Vagina (tissue), 2 donors: ENCODE measurements at regions not wholly inside any gene's neighbourhood (a gene's known extent, or its start where the extent isn't known, plus 50 kb on each side); places are given as distances from the start of the nearest gene placed in this dataset.

Source experiments
- CTCF ChIP-seq, 3 experiments: fragments of 450-650 bp in 2 of 3; fragments of 200-600 bp in 1 of 3; sonication (generic) in 1 of 3; IDR thresholded peaks; one replicate each; pipeline ENCODE4 v1.5.1; 2017 to 2019; ENCODE audit warnings: antibody characterized with exemption in 3 of 3, mild to moderate bottlenecking in 2 of 3, moderate library complexity in 2 of 3
- POLR2A ChIP-seq, 2 donors: fragments of 450-650 bp; IDR thresholded peaks; one replicate each; pipeline ENCODE4 v1.6.1; 2017; ENCODE audit warnings: antibody characterized with exemption in 2 of 2, mild to moderate bottlenecking in 2 of 2, moderate library complexity in 2 of 2
- POLR2AphosphoS5 ChIP-seq, 2 donors: sonication (generic); formaldehyde crosslinking; IDR thresholded peaks; one replicate each; pipeline ENCODE4 v1.9.0; 2017; ENCODE audit warnings: antibody characterized with exemption in 2 of 2, mild to moderate bottlenecking in 2 of 2, low read depth in 1 of 2; ENCODE audit not compliant: insufficient read depth in 1 of 2

- TF ChIP-seq POLR2AphosphoS5 (IDR thresholded peaks at IDR 0.05; ENCODE audit: insufficient read depth in 1 of 2, low read depth in 1 of 2) (no peak), CTCF (IDR thresholded peaks at IDR 0.05) (no peak), POLR2A (IDR thresholded peaks at IDR 0.05) (no peak)
Measured at GRCh38 chr2:236666646-236667204, 97.1 kb downstream of the ACKR3 start.
